ENCODE measurements at regions not wholly inside any gene's neighbourhood (a gene's known extent, or its start where the extent isn't known, plus 50 kb on each side); places are given as distances from the start of the nearest gene placed in this dataset.
"Not testable (repeated sequence)": the region's sequence is repeated elsewhere in the genome, so short reads cannot be mapped to it uniquely, and the experiment has no call there.

DNA sequence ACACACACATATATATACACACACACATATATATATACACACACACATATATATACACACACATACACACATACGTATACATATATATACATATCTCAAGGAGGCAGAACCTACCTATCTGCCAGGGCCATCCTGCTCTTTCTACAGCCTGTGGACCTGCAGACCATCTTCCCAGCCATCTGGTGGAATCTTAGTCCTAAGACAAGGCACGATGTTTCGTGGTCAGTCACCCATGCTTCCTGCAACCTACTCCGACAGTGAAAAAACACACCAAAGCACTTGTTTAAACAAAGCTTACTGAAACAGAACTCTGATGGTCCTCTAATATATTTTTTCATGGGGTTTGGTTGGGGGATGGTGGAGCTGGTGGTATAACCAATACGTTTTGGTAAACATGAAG is 164.2 kb upstream of the ZNF521 start:
- no peaks in the 10 kb centered on the region for H3K27me3 Mint-ChIP-seq
- H3K36me3 Mint-ChIP-seq (ENCODE audit: low read depth), result no peaks in the 10 kb centered on the region
- H3K4me3 Mint-ChIP-seq, result no peak overlapping the region
- no peak overlapping the region for H3K27ac Mint-ChIP-seq
- no peaks in the 10 kb centered on the region for H3K9me3 Mint-ChIP-seq
- intact Hi-C loops (cut with micrococcal nuclease), result no loop called here
- no peaks in the 10 kb centered on the region for H3K4me1 Mint-ChIP-seq (ENCODE audit: low read depth)

DNA sequence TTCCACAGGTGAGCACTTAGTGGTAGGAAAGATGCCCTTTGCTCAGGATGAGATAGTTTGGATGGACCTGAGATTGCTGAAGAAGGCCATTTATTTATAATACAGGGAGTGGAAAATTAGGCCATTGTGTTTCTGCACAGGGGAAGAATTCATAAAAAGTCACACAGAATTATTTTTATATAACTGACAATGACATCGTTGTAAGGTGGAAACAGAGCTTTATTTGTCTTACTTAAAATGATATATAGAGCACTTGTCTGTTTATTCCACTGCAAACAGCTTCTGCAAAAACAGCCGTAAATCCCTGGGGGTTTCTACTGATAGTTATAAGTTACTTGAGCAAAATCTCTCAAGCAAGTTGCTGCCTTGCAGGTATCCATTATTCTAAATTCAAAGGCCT is 158.1 kb upstream of the ZNF521 start:
- no peaks in the 10 kb centered on the region for H3K9me3 Mint-ChIP-seq
- intact Hi-C loops (cut with micrococcal nuclease), result no loop called here
- H3K27ac Mint-ChIP-seq, result no peak overlapping the region
- no peaks in the 10 kb centered on the region for H3K4me1 Mint-ChIP-seq (ENCODE audit: low read depth)
- no peaks in the 10 kb centered on the region for H3K36me3 Mint-ChIP-seq (ENCODE audit: low read depth)
- H3K4me3 Mint-ChIP-seq, result no peak overlapping the region
- H3K27me3 Mint-ChIP-seq, result peaks cover 2% of the 10 kb centered on the region

DNA sequence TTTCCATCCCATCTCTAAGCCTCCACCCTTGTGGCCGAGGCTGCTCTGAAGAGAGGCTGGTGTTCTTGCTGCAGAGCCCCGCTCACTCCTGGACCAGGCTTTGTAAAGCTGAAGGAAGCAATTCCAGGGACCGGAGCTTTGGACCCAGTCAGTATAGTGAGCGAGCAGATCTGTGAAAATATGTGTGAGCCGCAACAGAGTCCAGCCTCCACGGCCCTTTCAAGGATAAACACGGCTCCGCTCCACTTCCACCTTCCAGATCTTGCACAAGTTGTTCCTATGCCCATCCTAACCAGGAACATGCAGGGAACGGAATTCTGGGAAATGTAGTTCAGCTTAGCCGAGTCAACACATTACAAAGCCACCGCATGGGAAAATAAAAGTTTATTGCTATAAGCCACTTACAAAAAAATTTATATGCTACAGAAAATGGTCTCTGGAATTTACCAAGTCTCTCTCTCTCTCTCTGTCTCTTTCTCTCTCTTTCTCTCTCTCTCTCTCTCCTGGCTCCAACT is 151.7 kb upstream of the ZNF521 start:
- H3K27me3 Mint-ChIP-seq, result peaks cover 2% of the 10 kb centered on the region
- intact Hi-C loops (cut with micrococcal nuclease), result loop anchor here (10.0 kb wide), 1 partner anchor 149 kb away; the partner anchor contains the start of gene ZNF521
- H3K9me3 Mint-ChIP-seq, result no peaks in the 10 kb centered on the region
- H3K4me3 Mint-ChIP-seq, result peak overlapping the region; percentile 20
- peaks cover 8% of the 10 kb centered on the region for H3K4me1 Mint-ChIP-seq (ENCODE audit: low read depth)
- H3K36me3 Mint-ChIP-seq (ENCODE audit: low read depth), result no peaks in the 10 kb centered on the region
- H3K27ac Mint-ChIP-seq, result no peak overlapping the region

DNA sequence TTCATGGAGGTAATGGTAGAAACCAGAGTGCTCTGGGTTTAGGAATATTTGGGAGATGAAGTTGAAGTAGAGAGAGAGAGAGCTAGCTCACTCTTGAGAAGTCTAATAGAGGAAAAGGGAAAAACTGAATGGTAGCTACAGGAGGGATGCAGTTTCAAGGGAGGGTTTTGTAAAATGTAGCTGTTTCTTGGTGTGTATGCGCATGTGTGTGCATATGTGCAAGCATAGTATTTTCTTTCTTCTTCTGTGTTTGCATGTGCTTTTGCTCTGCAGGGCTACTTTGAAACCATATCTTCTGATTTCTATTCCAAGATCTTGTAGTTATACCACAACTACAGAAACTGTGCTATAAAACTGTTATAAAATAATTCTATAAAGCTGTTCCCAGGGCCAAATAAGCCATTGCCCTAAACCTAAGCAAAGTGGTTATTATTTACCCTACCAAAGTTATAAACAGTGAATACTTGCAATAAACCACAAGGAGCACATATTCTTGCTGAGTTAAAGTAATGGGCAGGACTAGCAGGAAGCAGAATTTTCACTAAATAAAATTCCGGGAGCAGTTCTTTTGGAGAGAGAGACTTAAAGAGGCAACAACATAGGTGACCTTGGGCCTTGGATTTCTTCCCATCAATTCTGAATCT is 145.3 kb upstream of the ZNF521 start:
- Mint-ChIP-seq H3K27ac (no peak overlapping the region), H3K36me3 (ENCODE audit: low read depth) (no peaks in the 10 kb centered on the region), H3K9me3 (peaks cover 8% of the 10 kb centered on the region), H3K4me3 (no peak overlapping the region), H3K4me1 (ENCODE audit: low read depth) (no peaks in the 10 kb centered on the region), H3K27me3 (no peaks in the 10 kb centered on the region)
- intact Hi-C loops (cut with micrococcal nuclease), result no loop called here

DNA sequence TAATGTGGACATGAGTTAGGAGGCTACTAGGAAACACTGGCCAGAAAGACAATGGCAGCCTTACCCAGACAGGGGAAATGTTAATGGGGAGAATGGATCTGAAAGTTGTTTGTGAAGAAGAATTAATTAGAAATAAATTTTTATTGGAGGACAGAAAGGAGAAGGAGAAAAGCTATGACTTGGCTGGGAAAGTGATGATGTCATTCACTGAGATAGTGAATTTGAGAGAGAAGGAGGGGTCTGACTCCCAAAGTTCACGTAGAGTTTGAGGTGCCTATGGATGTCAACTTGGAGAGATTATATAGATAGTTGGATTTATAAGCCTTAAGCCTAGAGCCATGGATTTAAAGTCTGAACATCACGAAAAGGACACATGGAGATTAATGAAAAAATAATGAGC is 144.6 kb upstream of the ZNF521 start:
- no peaks in the 10 kb centered on the region for H3K4me1 Mint-ChIP-seq (ENCODE audit: low read depth)
- intact Hi-C loops (cut with micrococcal nuclease), result no loop called here
- no peak overlapping the region for H3K4me3 Mint-ChIP-seq
- H3K36me3 Mint-ChIP-seq (ENCODE audit: low read depth), result no peaks in the 10 kb centered on the region
- peaks cover 8% of the 10 kb centered on the region for H3K9me3 Mint-ChIP-seq
- no peak overlapping the region for H3K27ac Mint-ChIP-seq
- H3K27me3 Mint-ChIP-seq, result no peaks in the 10 kb centered on the region

DNA sequence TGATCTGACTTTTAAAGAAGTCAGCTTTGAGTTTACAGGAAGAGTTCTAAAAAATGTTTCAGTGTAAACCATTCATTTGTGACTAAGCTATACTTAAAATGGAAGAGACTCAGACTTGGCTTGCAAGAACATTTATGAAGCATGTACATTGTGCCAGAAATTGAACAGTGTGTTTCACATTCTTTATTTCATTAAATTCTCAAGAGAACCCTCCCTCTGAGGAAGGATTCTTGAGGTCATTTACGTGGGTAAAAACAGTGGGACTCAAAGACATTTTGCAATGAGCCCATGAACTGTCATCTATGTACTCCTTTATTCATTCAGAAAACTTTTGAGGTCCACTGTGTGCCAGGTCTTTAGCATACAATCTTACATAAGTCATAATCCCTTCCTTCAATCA is 143.6 kb upstream of the ZNF521 start:
- H3K4me3 Mint-ChIP-seq, result no peak overlapping the region
- no peaks in the 10 kb centered on the region for H3K27me3 Mint-ChIP-seq
- intact Hi-C loops (cut with micrococcal nuclease), result no loop called here
- no peaks in the 10 kb centered on the region for H3K4me1 Mint-ChIP-seq (ENCODE audit: low read depth)
- peaks cover 8% of the 10 kb centered on the region for H3K9me3 Mint-ChIP-seq
- H3K27ac Mint-ChIP-seq, result no peak overlapping the region
- no peaks in the 10 kb centered on the region for H3K36me3 Mint-ChIP-seq (ENCODE audit: low read depth)

DNA sequence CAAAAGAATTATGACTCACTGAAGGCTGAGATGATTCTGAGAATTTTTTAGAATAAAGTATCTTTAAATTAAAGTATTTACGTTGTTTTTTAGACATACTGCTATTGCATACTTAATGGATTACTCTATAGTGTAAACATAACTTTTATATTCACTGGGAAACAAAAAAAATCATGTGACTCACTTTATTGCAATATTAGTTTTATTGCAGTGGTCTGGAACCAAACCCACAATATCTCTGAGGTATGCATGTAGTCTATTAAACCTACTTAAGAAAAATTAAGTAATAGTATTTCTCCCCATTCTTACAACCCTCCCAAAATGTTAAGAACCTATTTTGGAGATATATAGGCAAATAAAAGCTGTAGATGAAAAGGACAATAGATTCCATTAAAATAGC is 142.9 kb upstream of the ZNF521 start:
- Mint-ChIP-seq H3K4me3 (no peak overlapping the region), H3K9me3 (peaks cover 8% of the 10 kb centered on the region), H3K4me1 (ENCODE audit: low read depth) (no peaks in the 10 kb centered on the region), H3K27ac (no peak overlapping the region), H3K27me3 (no peaks in the 10 kb centered on the region), H3K36me3 (ENCODE audit: low read depth) (no peaks in the 10 kb centered on the region)
- intact Hi-C loops (cut with micrococcal nuclease), result no loop called here

DNA sequence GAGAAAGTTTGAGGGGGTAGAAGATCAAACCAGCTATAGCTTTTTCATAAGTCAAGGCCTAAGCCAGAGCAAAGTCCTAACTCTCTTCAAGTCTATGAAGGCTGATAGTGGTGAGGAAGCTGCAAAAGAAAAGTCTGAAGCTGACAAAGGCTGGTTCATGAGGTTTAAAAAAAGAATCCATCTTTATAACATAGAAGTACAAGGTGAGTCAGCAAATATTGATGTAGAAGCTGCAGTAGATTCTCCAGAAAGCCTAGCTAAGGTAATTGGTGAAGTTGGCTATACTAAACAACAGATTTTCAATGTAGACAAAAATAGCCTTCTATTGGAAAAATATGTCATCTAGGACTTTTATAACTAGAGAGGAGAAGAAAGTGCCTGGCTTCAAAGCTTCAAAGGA is 141.4 kb upstream of the ZNF521 start:
- no peaks in the 10 kb centered on the region for H3K36me3 Mint-ChIP-seq (ENCODE audit: low read depth)

DNA sequence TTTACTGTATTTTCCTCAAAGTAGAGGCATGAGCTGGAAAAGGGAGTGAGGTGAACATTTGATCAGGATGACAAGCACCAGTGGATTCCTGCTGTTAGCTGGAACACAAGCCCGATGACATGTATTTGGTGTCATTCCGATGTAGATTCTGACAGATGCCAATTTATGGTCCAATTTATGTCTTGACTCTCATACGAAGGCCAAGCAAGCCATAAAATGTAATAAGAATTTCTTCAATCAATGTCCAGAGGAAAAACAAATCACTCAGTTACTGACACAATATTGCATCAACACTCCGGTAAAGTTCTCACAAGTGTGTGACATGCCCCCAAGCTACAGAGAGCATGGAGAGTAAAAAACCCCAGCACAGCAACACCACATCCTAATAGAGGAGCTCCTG is 138.3 kb upstream of the ZNF521 start:
- Mint-ChIP-seq H3K27ac (no peak overlapping the region), H3K9me3 (peaks cover 8% of the 10 kb centered on the region), H3K4me3 (no peak overlapping the region), H3K36me3 (ENCODE audit: low read depth) (no peaks in the 10 kb centered on the region), H3K4me1 (ENCODE audit: low read depth) (no peaks in the 10 kb centered on the region), H3K27me3 (no peaks in the 10 kb centered on the region)
- intact Hi-C loops (cut with micrococcal nuclease), result no loop called here

More for the DNA sequence above, 141.4 kb upstream of the ZNF521 start:
- no peak overlapping the region for H3K4me3 Mint-ChIP-seq
- intact Hi-C loops (cut with micrococcal nuclease), result no loop called here
- H3K4me1 Mint-ChIP-seq (ENCODE audit: low read depth), result no peaks in the 10 kb centered on the region
- no peak overlapping the region for H3K27ac Mint-ChIP-seq
- H3K27me3 Mint-ChIP-seq, result no peaks in the 10 kb centered on the region
- peaks cover 8% of the 10 kb centered on the region for H3K9me3 Mint-ChIP-seq

DNA sequence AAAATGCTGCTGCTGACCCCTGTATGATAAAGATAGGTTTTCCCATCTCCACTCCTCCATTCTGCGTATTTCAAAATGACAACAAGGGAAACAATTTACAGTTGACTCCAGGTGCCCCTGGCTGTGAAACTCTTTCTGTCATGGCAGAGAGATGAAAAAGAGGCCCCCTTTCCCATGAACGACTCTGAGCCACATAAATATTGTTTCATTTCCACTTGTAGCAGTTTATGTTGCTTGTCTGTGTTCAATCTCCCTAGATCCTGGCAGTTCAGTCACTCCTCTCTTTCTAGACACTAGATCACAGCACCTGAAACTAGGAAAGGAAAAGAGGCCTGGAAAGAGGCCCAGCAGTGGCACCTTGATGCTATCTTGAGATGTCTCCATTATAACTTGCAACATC is 121.0 kb upstream of the ZNF521 start:
- Mint-ChIP-seq H3K27ac (no peak overlapping the region), H3K36me3 (ENCODE audit: low read depth) (no peaks in the 10 kb centered on the region), H3K27me3 (no peaks in the 10 kb centered on the region), H3K4me1 (ENCODE audit: low read depth) (no peaks in the 10 kb centered on the region), H3K4me3 (no peak overlapping the region), H3K9me3 (no peaks in the 10 kb centered on the region)
- intact Hi-C loops (cut with micrococcal nuclease), result no loop called here

DNA sequence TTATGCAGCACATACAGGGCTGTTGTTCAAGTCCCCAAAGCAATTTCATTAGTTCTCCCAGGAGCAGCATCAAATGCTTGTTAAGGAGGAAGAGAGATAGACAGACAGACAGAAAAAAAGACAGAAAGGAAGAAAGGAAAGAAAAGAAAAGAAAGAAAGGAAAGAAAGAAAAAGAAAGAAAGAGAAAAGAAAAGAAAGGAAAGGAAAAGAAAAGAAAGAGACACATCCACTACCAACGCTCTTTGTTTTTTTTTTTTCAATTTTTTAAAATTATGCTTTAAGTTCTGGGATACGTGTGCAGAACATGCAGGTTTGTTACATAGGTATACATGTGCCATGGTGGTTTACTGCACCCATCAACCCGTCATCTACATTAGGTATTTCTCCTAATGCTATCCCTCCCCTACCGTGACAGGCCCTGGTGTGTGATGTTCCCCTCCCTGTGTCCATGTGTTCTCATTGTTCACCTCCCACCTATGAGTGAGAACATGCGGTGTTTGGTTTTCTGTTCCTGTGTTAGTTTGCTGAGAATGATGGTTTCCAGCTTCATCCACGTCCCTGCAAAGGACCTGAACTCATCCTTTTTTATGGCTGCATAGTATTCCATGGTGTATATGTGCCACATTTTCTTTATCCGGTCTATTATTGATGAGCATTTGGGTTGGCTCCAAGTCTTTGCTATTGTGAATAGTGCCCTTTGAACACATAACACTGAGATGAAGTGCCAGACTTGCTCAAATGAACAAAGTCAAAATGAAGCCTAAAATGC is 119.0 kb upstream of the ZNF521 start:
- H3K9me3 Mint-ChIP-seq; H3K36me3 Mint-ChIP-seq (ENCODE audit: low read depth); H3K4me1 Mint-ChIP-seq (ENCODE audit: low read depth); H3K27ac Mint-ChIP-seq; intact Hi-C loops (cut with micrococcal nuclease); H3K27me3 Mint-ChIP-seq; H3K4me3 Mint-ChIP-seq: not testable (repeated sequence)

DNA sequence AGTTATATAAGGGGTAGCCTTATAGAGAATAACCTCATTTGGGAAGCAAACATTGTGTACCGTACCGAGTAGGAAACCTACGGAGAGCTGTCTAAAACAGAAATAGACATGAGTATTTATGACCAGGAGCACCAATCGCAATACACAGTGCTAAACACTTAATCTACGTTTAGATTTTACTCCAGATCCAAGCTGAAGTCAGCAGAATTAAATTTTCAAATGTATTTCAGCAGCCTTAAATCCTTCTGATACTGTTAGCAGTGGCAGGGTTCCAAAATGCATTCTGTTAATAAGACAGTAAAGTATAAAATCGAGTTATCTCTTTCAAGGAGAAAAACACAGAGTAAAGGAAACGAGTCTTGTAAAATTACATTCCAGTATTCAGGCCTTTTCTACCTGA is 118.1 kb upstream of the ZNF521 start:
- Mint-ChIP-seq H3K27ac (no peak overlapping the region), H3K36me3 (ENCODE audit: low read depth) (no peaks in the 10 kb centered on the region)

DNA sequence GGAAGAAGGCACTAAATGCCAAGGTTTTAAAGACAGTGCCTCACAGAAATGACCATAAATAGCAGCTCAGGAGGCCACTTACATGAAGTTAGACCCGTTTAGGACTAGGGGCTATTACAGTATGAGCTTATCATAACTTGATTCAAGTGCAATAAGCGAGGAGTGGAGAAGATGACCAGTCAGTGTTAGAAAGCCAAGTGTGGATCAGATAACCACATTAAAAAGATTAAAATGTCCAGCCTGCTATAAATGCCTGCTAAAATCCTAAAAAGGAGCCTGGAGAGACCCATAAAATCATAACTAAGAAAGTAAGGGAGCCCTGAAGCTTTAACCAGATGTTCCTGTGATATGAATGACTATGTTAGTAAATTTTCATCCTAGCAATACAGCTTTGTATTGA is 117.5 kb upstream of the ZNF521 start:
- Mint-ChIP-seq H3K4me3 (no peak overlapping the region), H3K9me3 (no peaks in the 10 kb centered on the region), H3K27ac (no peak overlapping the region), H3K4me1 (ENCODE audit: low read depth) (no peaks in the 10 kb centered on the region), H3K36me3 (ENCODE audit: low read depth) (no peaks in the 10 kb centered on the region), H3K27me3 (no peaks in the 10 kb centered on the region)
- intact Hi-C loops (cut with micrococcal nuclease), result no loop called here

More for the DNA sequence above, 118.1 kb upstream of the ZNF521 start:
- H3K4me3 Mint-ChIP-seq, result no peak overlapping the region
- no peaks in the 10 kb centered on the region for H3K27me3 Mint-ChIP-seq
- H3K9me3 Mint-ChIP-seq, result no peaks in the 10 kb centered on the region
- H3K4me1 Mint-ChIP-seq (ENCODE audit: low read depth), result no peaks in the 10 kb centered on the region
- intact Hi-C loops (cut with micrococcal nuclease), result no loop called here

DNA sequence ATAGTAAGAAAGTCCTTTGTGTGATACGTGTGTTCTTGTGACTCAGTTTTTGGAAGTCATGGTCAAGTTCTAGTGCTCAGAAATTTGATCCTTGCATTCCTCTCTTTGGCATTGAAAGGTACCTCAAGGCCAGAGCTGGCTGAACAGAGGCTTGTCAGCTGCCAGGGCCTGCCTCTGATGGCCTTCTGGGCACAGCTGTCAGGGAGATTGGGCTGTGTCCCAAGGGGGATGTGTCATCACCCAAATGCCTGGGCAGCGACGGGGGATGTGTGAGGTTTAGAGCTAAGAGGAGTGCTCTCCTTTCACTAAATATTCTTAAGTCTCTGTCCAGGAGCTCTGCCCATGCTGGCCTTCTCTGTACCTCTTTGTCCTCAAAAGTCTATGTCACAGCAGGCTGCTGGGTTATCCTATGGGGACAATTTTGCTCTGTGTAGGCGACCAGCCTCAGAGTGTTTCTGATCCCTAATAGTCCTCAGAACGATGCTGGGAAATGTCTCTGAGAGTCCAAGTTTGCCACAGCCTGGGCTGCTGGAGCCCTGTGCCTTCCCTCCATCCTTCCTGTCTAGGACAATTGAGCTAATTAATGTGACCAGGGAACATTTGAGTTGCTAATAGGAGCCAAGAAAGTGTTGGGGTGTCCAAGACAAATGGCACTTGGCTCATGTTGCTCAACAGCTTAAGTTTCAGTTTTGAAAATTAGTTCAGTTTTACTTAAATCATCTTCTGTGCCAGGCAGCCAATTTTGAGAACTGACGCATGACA is 115.4 kb upstream of the ZNF521 start:
- no peak overlapping the region for H3K4me3 Mint-ChIP-seq

More for the DNA sequence above, 115.4 kb upstream of the ZNF521 start:
- Mint-ChIP-seq H3K4me1 (ENCODE audit: low read depth) (no peaks in the 10 kb centered on the region), H3K27me3 (no peaks in the 10 kb centered on the region), H3K27ac (no peak overlapping the region), H3K9me3 (no peaks in the 10 kb centered on the region), H3K36me3 (ENCODE audit: low read depth) (no peaks in the 10 kb centered on the region)
- intact Hi-C loops (cut with micrococcal nuclease), result no loop called here

All from dendritic cell treated with granulocyte-macrophage colony-stimulating factor and Interleukin-4, amounts not matched to agents 40 ng/mL and 50 ng/mL, for 4 days (primary cell).